ENCODE measurements at regions not wholly inside any gene's neighbourhood (a gene's known extent, or its start where the extent isn't known, plus 50 kb on each side); places are given as distances from the start of the nearest gene placed in this dataset.

DNA sequence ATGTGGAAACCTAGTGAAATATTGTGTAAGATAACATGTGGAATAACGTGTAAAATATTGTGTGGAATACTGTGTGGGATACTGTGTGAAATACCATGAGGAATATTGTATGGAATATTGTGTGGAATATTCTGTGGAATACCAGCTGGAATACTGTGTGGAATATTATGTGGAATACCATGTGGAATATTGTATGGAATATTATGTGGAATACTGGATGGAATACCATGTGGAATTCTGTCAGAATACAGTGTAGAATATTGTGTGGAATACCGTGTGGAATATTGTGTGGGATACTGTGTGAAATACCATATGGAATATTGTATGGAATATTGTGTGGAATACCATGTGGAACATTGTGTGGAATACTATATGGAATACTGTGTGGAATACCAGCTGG, 134.6 kb upstream of the CHST15 start:
- H3K4me3 ChIP-seq (ENCODE audit: low read length): no peak overlapping the region
- TF ChIP-seq, protein P1, sequence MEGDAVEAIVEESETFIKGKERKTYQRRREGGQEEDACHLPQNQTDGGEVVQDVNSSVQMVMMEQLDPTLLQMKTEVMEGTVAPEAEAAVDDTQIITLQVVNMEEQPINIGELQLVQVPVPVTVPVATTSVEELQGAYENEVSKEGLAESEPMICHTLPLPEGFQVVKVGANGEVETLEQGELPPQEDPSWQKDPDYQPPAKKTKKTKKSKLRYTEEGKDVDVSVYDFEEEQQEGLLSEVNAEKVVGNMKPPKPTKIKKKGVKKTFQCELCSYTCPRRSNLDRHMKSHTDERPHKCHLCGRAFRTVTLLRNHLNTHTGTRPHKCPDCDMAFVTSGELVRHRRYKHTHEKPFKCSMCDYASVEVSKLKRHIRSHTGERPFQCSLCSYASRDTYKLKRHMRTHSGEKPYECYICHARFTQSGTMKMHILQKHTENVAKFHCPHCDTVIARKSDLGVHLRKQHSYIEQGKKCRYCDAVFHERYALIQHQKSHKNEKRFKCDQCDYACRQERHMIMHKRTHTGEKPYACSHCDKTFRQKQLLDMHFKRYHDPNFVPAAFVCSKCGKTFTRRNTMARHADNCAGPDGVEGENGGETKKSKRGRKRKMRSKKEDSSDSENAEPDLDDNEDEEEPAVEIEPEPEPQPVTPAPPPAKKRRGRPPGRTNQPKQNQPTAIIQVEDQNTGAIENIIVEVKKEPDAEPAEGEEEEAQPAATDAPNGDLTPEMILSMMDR (IDR thresholded peaks at IDR 0.05): no peak
- H3K4me3 Mint-ChIP-seq: peak overlapping the region; percentile 70
- no peak for DNase-seq
- H3K27me3 ChIP-seq (ENCODE audit: control insufficient read depth, insufficient read depth, low read length): no peaks in the 10 kb centered on the region
- intact Hi-C loops (cut with micrococcal nuclease): loop anchor here (5.0 kb wide), 1 partner anchor 494 kb away; no protein-coding TSS in a partner anchor
- no peak for ATAC-seq
- H3K9me3 Mint-ChIP-seq: no peaks in the 10 kb centered on the region
- no peaks in the 10 kb centered on the region for H3K4me1 ChIP-seq (ENCODE audit: control insufficient read depth, insufficient read depth, low read length)
- no peaks in the 10 kb centered on the region for H3K36me3 ChIP-seq (ENCODE audit: control insufficient read depth, insufficient read depth, low read length)
- no peaks in the 10 kb centered on the region for H3K36me3 Mint-ChIP-seq
- whole genome bisulfite sequencing (ENCODE audit: insufficient coverage): 92% methylated on average over 2 of the region's 2 CpGs
- H3K27ac ChIP-seq (ENCODE audit: low read length): no peak overlapping the region
- H3K27ac Mint-ChIP-seq: peak overlapping the region; percentile 90 to 94
- H3K27me3 Mint-ChIP-seq (ENCODE audit: low read depth in 2 of 2): peaks cover 0 to 2% of the 10 kb centered on the region in 2 donors
- H3K9me3 ChIP-seq (ENCODE audit: control insufficient read depth, insufficient read depth, low read length): no peaks in the 10 kb centered on the region
- peaks cover 30 to 47% of the 10 kb centered on the region in 2 donors for H3K4me1 Mint-ChIP-seq

- no peaks in the 10 kb centered on the region for H3K9me3 Mint-ChIP-seq
Measured at GRCh38 chr10:124227055-124227975, 133.9 kb upstream of the CHST15 start.

GRCh38 chr10:124226271-124227054, 133.1 kb upstream of the CHST15 start:
- Mint-ChIP-seq H3K36me3 (no peaks in the 10 kb centered on the region), H3K9me3 (no peaks in the 10 kb centered on the region), H3K4me1 (peaks cover 37 to 50% of the 10 kb centered on the region in 2 donors), H3K27me3 (ENCODE audit: low read depth in 2 of 2) (peaks cover 0 to 2% of the 10 kb centered on the region in 2 donors), H3K27ac (peak overlapping the region; percentile 90 to 94), H3K4me3 (peak overlapping the region; percentile 81)
- Histone ChIP-seq H3K4me3 (ENCODE audit: low read length) (no peak overlapping the region), H3K27ac (ENCODE audit: low read length) (no peak overlapping the region), H3K9me3 (ENCODE audit: control insufficient read depth, insufficient read depth, low read length) (no peaks in the 10 kb centered on the region), H3K36me3 (ENCODE audit: control insufficient read depth, insufficient read depth, low read length) (no peaks in the 10 kb centered on the region), H3K4me1 (ENCODE audit: control insufficient read depth, insufficient read depth, low read length) (peaks cover 12% of the 10 kb centered on the region), H3K27me3 (ENCODE audit: control insufficient read depth, insufficient read depth, low read length) (no peaks in the 10 kb centered on the region)
- intact Hi-C loops (cut with micrococcal nuclease): loop anchor here (5.0 kb wide), 1 partner anchor 496 kb away; no protein-coding TSS in a partner anchor
- ATAC-seq (peak in 2 of 3 donors; percentile 3 to 5), DNase-seq (peak in 1 of 2 donors; percentile 10)
- 92% methylated on average over 18 of the region's 18 CpGs for WGBS (ENCODE audit: insufficient coverage)
- TF ChIP-seq, protein P1 (IDR thresholded peaks at IDR 0.05): no peak

More at GRCh38 chr10:124227055-124227975, 133.9 kb upstream of the CHST15 start:
- Mint-ChIP-seq H3K36me3 (no peaks in the 10 kb centered on the region), H3K27ac (peak overlapping the region; percentile 90 to 94), H3K27me3 (ENCODE audit: low read depth in 2 of 2) (peaks cover 0 to 2% of the 10 kb centered on the region in 2 donors), H3K4me3 (peak overlapping the region; percentile 70), H3K4me1 (peaks cover 30 to 47% of the 10 kb centered on the region in 2 donors)
- no peaks in the 10 kb centered on the region for H3K36me3 ChIP-seq (ENCODE audit: control insufficient read depth, insufficient read depth, low read length)
- H3K4me3 ChIP-seq (ENCODE audit: low read length): no peak overlapping the region
- TF ChIP-seq, protein P1 (IDR thresholded peaks at IDR 0.05): no peak
- peaks cover 4% of the 10 kb centered on the region for H3K4me1 ChIP-seq (ENCODE audit: control insufficient read depth, insufficient read depth, low read length)
- DNase-seq: peak in 1 of 2 donors; percentile 6
- H3K27me3 ChIP-seq (ENCODE audit: control insufficient read depth, insufficient read depth, low read length): no peaks in the 10 kb centered on the region
- intact Hi-C loops (cut with micrococcal nuclease): loop anchor here (5.0 kb wide), 1 partner anchor 495 kb away; no protein-coding TSS in a partner anchor
- 82% methylated on average over 13 of the region's 13 CpGs for WGBS (ENCODE audit: insufficient coverage)
- ATAC-seq: peak in 1 of 3 donors; percentile 2
- no peaks in the 10 kb centered on the region for H3K9me3 ChIP-seq (ENCODE audit: control insufficient read depth, insufficient read depth, low read length)
- H3K27ac ChIP-seq (ENCODE audit: low read length): no peak overlapping the region
